Mucosa of descending colon (tissue), 3 donors: ENCODE measurements at regions not wholly inside any gene's neighbourhood (a gene's known extent, or its start where the extent isn't known, plus 50 kb on each side); places are given as distances from the start of the nearest gene placed in this dataset.

ENCODE experiments used
- ATAC-seq: fragments of 200-7000 bp; cut with Tn5 transposase; one replicate; pipeline ENCODE4 v1.9.1; 2020; ENCODE audit warnings: mild to moderate bottlenecking, moderate library complexity
- DNase-seq, 3 donors: peaks; one replicate each; pipeline ENCODE4 v3.0.0-alpha.2; 2020
- H3K36me3 ChIP-seq: fragments of 200-600 bp; one replicate; pipeline ENCODE4 v1.8.0; 2021; ENCODE audit warnings: low read depth, mild to moderate bottlenecking
- H3K4me1 ChIP-seq: fragments of 200-600 bp; one replicate; pipeline ENCODE4 v1.8.0; 2021; ENCODE audit warnings: low read depth, mild to moderate bottlenecking
- H3K4me3 ChIP-seq: fragments of 200-600 bp; one replicate; pipeline ENCODE4 v1.8.0; 2021; ENCODE audit warnings: mild to moderate bottlenecking
- H3K9me3 ChIP-seq: fragments of 200-600 bp; one replicate; pipeline ENCODE4 v1.8.0; 2021; ENCODE audit warnings: mild to moderate bottlenecking
- CTCF ChIP-seq: fragments of 200-600 bp; IDR thresholded peaks from one replicate; pipeline ENCODE4 v1.8.0; 2022; ENCODE audit warnings: antibody characterized with exemption, mild to moderate bottlenecking
- intact Hi-C, 2 donors: fragments of 100-400 bp; cut with DNase I in 1 of 2; cut with micrococcal nuclease in 1 of 2; formaldehyde crosslinking; loops; one replicate each; pipeline versions ENCODE4 v1.11.0 to v1.11.1; 2022; cut with DNase I, micrococcal nuclease
- donor health status: DM: no; HTN: no; CAD: no; lungs with moderate emphysema.
- donor health status: DM: no; HTN: no; CAD: no.
- donor health status: DM: no; HTN: yes; CAD: no.

GRCh38 chr6:11411593-11411992, 126.0 kb upstream of the TMEM170B start:
- Histone ChIP-seq H3K9me3 (no peaks in the 10 kb centered on the region), H3K4me1 (peaks cover 3% of the 10 kb centered on the region), H3K36me3 (no peaks in the 10 kb centered on the region), H3K4me3 (no peak overlapping the region)
- intact Hi-C loops = no loop called here
- no peak for DNase-seq
- no peak for ATAC-seq
- no peak for TF ChIP-seq CTCF

GRCh38 chr6:11410539-11411307, 126.8 kb upstream of the TMEM170B start:
- DNase-seq = no peak
- peaks cover 3% of the 10 kb centered on the region for H3K4me1 ChIP-seq
- intact Hi-C loops = no loop called here

GRCh38 chr6:11409371-11409770, 128.2 kb upstream of the TMEM170B start:
- intact Hi-C loops = no loop called here
- DNase-seq = no peak
- Histone ChIP-seq H3K4me3 (no peak overlapping the region), H3K9me3 (no peaks in the 10 kb centered on the region), H3K36me3 (no peaks in the 10 kb centered on the region), H3K4me1 (peaks cover under 1% of the 10 kb centered on the region)
- no peak for TF ChIP-seq CTCF
- ATAC-seq = no peak

More at GRCh38 chr6:11410539-11411307, 126.8 kb upstream of the TMEM170B start:
- TF ChIP-seq CTCF = no peak
- H3K4me3 ChIP-seq = no peak overlapping the region
- no peak for ATAC-seq
- H3K36me3 ChIP-seq = no peaks in the 10 kb centered on the region
- no peaks in the 10 kb centered on the region for H3K9me3 ChIP-seq

- DNase-seq = no peak
- H3K4me3 ChIP-seq = no peak overlapping the region
- no peaks in the 10 kb centered on the region for H3K36me3 ChIP-seq
- TF ChIP-seq CTCF = no peak
- ATAC-seq = no peak
- intact Hi-C loops = no loop called here
- no peaks in the 10 kb centered on the region for H3K4me1 ChIP-seq
- H3K9me3 ChIP-seq = no peaks in the 10 kb centered on the region
These were observed 130.1 kb upstream of the TMEM170B start for GRCh38 chr6:11407414-11407813.

- no peak for TF ChIP-seq CTCF
- Histone ChIP-seq H3K9me3 (no peaks in the 10 kb centered on the region), H3K4me3 (no peak overlapping the region), H3K4me1 (no peaks in the 10 kb centered on the region), H3K36me3 (no peaks in the 10 kb centered on the region)
- intact Hi-C loops = no loop called here
- no peak for DNase-seq
- peak; percentile 31 for ATAC-seq
These were observed 132.7 kb upstream of the TMEM170B start for GRCh38 chr6:11404838-11405237.
